Renal cortical epithelial cell (primary cell): ENCODE measurements at regions not wholly inside any gene's neighbourhood (a gene's known extent, or its start where the extent isn't known, plus 50 kb on each side); places are given as distances from the start of the nearest gene placed in this dataset.
"Not testable (repeated sequence)": the region's sequence is repeated elsewhere in the genome, so short reads cannot be mapped to it uniquely, and the experiment has no call there.

Source experiments
- DNase-seq: peaks from one replicate; pipeline ENCODE4 v3.0.0-alpha.2; 2011; ENCODE audit warnings: low read depth

DNA sequence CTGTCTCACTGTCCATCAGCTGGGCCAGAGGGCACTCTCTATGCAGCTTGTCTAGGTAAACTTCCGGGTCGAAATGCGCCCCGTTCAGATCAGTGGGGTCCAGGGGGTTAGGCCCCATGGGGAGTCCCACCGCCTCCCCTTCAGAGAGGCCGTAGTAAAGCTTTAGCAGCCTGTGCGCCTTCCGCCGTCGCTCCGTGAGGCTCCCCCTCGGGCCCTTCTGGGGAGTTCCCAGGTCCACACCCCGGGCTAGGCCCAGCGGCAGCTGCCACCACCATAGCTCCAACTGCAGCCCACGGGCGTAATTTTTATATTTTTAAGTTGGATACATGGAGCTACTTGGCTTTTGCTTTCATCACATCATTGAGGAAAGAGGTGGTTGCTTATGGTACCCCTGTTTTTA, 73.7 kb upstream of the FRG2C start:
- not testable (repeated sequence) for DNase-seq

DNA sequence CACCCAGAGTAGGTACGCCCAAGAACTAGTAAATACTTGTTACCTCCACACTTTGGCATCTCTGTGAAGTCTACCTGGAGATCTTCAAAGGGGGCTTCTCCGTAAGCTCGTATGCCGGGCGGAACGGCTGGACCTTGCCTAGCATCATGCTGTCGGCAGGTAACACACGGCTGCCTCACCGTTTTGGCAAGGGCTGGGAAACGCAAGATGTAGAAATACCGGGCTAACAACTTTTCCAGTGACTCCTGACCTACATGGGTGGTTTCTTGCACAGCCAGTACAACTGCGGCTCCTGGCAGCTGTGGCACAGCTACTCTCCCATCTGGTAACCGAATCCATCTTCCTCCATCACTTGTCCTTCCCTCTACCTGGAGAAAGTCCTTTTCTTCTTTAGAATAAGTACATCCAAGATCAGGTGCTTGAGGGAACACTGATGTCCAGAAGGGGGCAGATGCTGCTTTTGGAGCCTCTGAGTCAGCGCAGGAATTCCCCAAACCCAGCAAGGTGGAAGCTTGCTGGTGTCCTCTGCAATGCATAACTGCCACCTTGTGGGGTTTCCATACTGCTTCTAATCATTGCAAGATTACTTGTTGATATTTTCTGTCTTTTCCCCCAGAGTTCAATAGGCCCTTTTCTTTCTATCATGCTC, 59.7 kb upstream of the FRG2C start:
- not testable (repeated sequence) for DNase-seq

DNA sequence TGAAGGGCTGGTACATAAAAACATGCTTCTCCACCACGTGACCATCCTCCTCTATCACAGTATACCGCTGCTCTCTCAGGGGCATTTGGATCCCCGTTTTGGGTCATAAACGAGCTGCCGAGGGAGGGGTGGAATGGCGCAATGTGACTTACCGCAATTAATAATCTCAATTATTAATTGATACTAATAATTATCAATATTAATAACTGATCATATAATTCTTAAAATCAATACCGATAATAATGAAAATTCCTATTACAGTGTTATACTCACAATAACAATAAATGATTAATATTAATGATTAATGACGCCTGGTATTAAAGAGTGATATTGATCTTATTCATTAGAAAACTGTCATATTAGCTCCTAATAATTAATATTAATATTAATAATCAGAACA, 56.1 kb upstream of the FRG2C start:
- DNase-seq: not testable (repeated sequence)

DNA sequence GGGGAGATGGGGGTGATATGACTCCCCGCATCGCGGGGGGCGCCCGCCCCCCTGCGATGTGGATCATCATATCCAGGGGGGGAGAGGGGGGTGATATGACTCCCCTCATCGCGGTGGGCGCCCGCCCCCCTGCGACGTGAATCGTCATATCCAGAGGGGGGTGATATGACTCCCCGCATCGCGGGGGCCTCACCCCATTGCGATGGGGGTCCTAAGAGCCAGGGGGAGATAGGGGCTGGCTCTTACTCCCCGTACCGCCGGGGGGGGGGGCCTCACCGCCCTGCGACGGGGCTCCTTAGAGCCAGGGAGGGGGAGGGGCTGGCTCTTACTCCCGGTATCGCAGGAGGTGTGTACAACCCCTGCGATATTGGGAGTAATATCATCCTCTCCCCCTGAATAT, 54.5 kb upstream of the FRG2C start:
- DNase-seq: not testable (repeated sequence)

DNA sequence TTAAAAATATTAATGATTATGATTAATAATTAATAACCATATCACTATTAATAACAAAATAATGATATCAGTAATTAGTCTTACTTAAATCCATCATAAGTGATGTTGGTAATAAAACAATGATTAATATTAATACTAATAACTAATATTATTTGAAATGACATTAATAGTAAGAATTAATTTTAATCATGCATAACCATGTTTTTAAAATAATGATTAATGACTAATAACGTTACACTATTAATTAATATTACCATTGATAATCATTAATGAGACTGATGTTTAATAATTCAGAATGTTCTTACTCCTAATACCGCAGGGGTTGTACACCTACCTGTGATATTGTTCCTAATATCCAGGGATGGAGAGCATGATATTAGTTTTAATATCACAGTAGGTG, 53.4 kb upstream of the FRG2C start:
- DNase-seq: no peak

DNA sequence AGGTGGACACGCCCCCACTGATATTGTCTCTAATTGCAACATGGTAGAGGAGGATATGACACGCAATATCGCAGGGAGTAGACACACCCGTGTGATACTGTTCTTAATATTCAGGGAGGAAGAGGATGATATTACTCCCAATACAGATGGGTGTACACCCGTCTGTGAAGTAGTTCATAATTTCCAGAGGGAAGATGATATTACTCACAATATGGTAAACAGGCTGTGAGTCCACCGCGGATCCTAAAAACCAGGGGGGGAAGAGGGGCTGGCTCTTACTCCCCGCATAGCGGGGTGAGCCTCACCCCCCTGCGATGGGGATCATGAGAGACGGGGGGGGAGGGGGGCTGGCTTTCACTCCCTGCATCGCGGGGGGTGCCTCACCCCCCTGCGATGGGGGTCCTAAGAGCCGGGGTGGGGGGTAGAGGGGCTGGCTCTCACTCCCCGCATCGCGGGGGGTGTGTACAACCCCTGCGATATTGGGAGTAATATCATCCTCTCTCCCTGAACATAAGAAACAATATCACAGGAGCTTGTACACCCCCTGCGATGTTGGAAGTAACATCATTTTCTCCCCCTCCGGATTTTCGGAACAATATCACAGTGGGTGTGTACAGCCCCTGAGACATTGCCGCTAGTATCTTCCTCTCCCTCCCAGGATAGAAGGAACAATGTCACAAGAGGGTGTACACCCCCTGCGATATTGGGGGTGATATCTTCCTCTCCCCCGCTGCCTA, 52.2 kb upstream of the FRG2C start:
- not testable (repeated sequence) for DNase-seq
